GM12878 (cell line): ENCODE measurements at regions not wholly inside any gene's neighbourhood (a gene's known extent, or its start where the extent isn't known, plus 50 kb on each side); places are given as distances from the start of the nearest gene placed in this dataset.

Experiments
- ATAC-seq: fragments of 200-7000 bp; cut with Tn5 transposase; 3 replicates; pipeline ENCODE4 v1.9.1; 2020; ENCODE audit warnings: mild to moderate bottlenecking, moderate library complexity
- BruUV-seq: library from RNA; stranded (reverse); fragments of 400-500 nt; replicated peaks from 2 replicates; lab custom pipeline; 2021; lab: Mats Ljungman, UMichigan
- CTCF ChIA-PET: fragments of 300-600 bp; sonication (Branson Sonifier 250); formaldehyde crosslinking; extraction: SDS; loops from one replicate; lab custom pipeline; 2021; ENCODE audit warnings: inconsistent platforms; lab: Yijun Ruan, JAX
- POLR2A ChIA-PET: fragments of 350-600 bp; formaldehyde crosslinking; extraction: SDS; loops from one replicate; lab custom pipeline; 2021; ENCODE audit warnings: inconsistent platforms; lab: Charles Lee
- RAD21 ChIA-PET: fragments of 300-600 bp; sonication (Branson Sonifier 250); formaldehyde crosslinking; loops from one replicate; lab custom pipeline; 2023; ENCODE audit warnings: antibody characterized with exemption; ENCODE audit not compliant: unreplicated experiment; lab: Charles Lee
- SMC1A ChIA-PET: fragments of 300-600 bp; sonication (Branson Sonifier 250); formaldehyde crosslinking; loops from one replicate; lab custom pipeline; 2023; ENCODE audit not compliant: unreplicated experiment, uncharacterized antibody; lab: Charles Lee
- DNase-seq: peaks from one replicate; pipeline ENCODE4 v3.0.0-alpha.2; 2011; ENCODE audit warnings: low read depth, low spot score
- FAIRE-seq: peaks from 3 replicates; lab custom pipeline; 2011; peaks lifted over from hg19 to GRCh38; lab: Jason Lieb, UNC
- H2AFZ ChIP-seq: 2 replicates; pipeline ENCODE4 v1.6.0; 2011; ENCODE audit warnings: low read depth, low read length, control low read depth; ENCODE audit not compliant: control insufficient read depth
- H3K27ac ChIP-seq: 2 replicates; pipeline ENCODE4 v1.5.1; 2011; ENCODE audit warnings: control low read depth; ENCODE audit not compliant: control insufficient read depth, insufficient read depth
- H3K27me3 ChIP-seq, 2 experiments: replicated peaks in 1 of 2; 2 replicates each; pipeline versions ENCODE4 v1.6.0 to v1.6.1; 2011; ENCODE audit warnings: low read length in 1 of 2; ENCODE audit not compliant: control insufficient read depth in 2 of 2, insufficient read depth in 2 of 2
- H3K36me3 ChIP-seq, 2 experiments: 2 replicates each; pipeline ENCODE4 v1.5.1; 2011; ENCODE audit warnings: low read length in 1 of 2; ENCODE audit not compliant: control insufficient read depth in 2 of 2, insufficient read depth in 2 of 2
- H3K4me1 ChIP-seq: 2 replicates; pipeline ENCODE4 v1.6.1; 2011; ENCODE audit warnings: mild to moderate bottlenecking, low read length, moderate library complexity, mixed read lengths; ENCODE audit not compliant: control insufficient read depth, insufficient read depth
- H3K4me2 ChIP-seq: 2 replicates; pipeline ENCODE4 v1.6.0; 2011; ENCODE audit warnings: control low read depth; ENCODE audit not compliant: control insufficient read depth, insufficient read depth
- H3K4me3 ChIP-seq: fragments of 200-600 bp; sonication (generic); 2 replicates; pipeline ENCODE4 v1.5.1; 2016
- H3K79me2 ChIP-seq: 2 replicates; pipeline ENCODE4 v1.6.0; 2011; ENCODE audit warnings: low read length; ENCODE audit not compliant: control insufficient read depth, insufficient read depth
- H3K9ac ChIP-seq: 2 replicates; pipeline ENCODE4 v1.8.0; 2011; ENCODE audit warnings: low read length, control low read depth, mixed read lengths; ENCODE audit not compliant: control insufficient read depth, insufficient read depth
- H3K9me3 ChIP-seq: replicated peaks from 3 replicates; pipeline ENCODE4 v1.5.1; 2011; ENCODE audit warnings: mild to moderate bottlenecking, low read length; ENCODE audit not compliant: control insufficient read depth, insufficient read depth
- H4K20me1 ChIP-seq: 2 replicates; pipeline ENCODE4 v1.6.0; 2011; ENCODE audit not compliant: control insufficient read depth, insufficient read depth
- BMI1 ChIP-seq: fragments of 450-650 bp; IDR thresholded peaks from 2 replicates; pipeline ENCODE4 v1.6.1; 2016; ENCODE audit warnings: mild to moderate bottlenecking, moderate library complexity, borderline replicate concordance
- ETV6 ChIP-seq, 2 experiments: fragments of 450-650 bp in 1 of 2; IDR thresholded peaks in 1 of 2; conservative IDR thresholded peaks in 1 of 2; 2 replicates each; pipeline ENCODE4 v1.6.1; 2014; ENCODE audit warnings: antibody characterized with exemption in 1 of 2, borderline replicate concordance in 1 of 2, low read depth in 1 of 2, mild to moderate bottlenecking in 1 of 2, moderate library complexity in 1 of 2
- FOXM1 ChIP-seq: IDR thresholded peaks from 2 replicates; pipeline ENCODE4 v1.6.1; 2012; ENCODE audit warnings: low read depth, mild to moderate bottlenecking, inconsistent platforms, low read length, moderate library complexity
- IKZF1 ChIP-seq: fragments of 450-650 bp; conservative IDR thresholded peaks from 2 replicates; pipeline ENCODE4 v1.6.1; 2017; ENCODE audit warnings: antibody characterized with exemption, mild to moderate bottlenecking
- KLF5 ChIP-seq: fragments of 450-650 bp; IDR thresholded peaks from 2 replicates; pipeline ENCODE4 v1.6.1; 2014; ENCODE audit warnings: mild to moderate bottlenecking; ENCODE audit not compliant: partially characterized antibody
- LARP7 ChIP-seq: fragments of 450-650 bp; IDR thresholded peaks from 2 replicates; pipeline ENCODE4 v1.6.1; 2017; ENCODE audit warnings: mild to moderate bottlenecking
- MEF2A ChIP-seq: IDR thresholded peaks from 2 replicates; pipeline ENCODE4 v1.6.1; 2011; ENCODE audit warnings: low read depth, mild to moderate bottlenecking, low read length, moderate library complexity; ENCODE audit not compliant: insufficient read depth
- PAX5 ChIP-seq: IDR thresholded peaks from 2 replicates; pipeline ENCODE4 v1.6.1; 2011; ENCODE audit warnings: low read depth, low read length, borderline replicate concordance
- POLR2AphosphoS5 ChIP-seq: IDR thresholded peaks from 2 replicates; pipeline ENCODE4 v1.6.1; 2011; ENCODE audit warnings: mild to moderate bottlenecking, low read length, inconsistent platforms
- RELA ChIP-seq: fragments of 450-650 bp; IDR thresholded peaks from 2 replicates; pipeline ENCODE4 v1.8.0; 2014; ENCODE audit warnings: borderline replicate concordance; ENCODE audit not compliant: partially characterized antibody
- SIN3A ChIP-seq: IDR thresholded peaks from 2 replicates; pipeline ENCODE4 v1.6.1; 2012; ENCODE audit warnings: low read depth, low read length, improper control_type of control experiment
- STAT1 ChIP-seq: fragments of 450-650 bp; conservative IDR thresholded peaks from 2 replicates; pipeline ENCODE4 v1.6.1; 2014; ENCODE audit warnings: antibody characterized with exemption, mild to moderate bottlenecking
- ZZZ3 ChIP-seq: IDR thresholded peaks from 2 replicates; pipeline ENCODE4 v1.6.1; 2011; ENCODE audit warnings: low read depth; ENCODE audit not compliant: control insufficient read depth, insufficient read length
- WGBS: methylation state at CpG from one replicate; pipeline ENCODE4 v1.1.6; 2016; ENCODE audit warnings: low lambda C conversion rate; ENCODE audit not compliant: insufficient replicate concordance, insufficient coverage; ENCODE audit errors: missing lambda C conversion rate; 5-methylcytosine and 5-hydroxymethylcytosine counted together
- in situ Hi-C: fragments of 300-500 bp; cut with MboI; formaldehyde crosslinking; loops from 9 replicates; pipeline ENCODE4 v1.14.3; 2018; ENCODE audit warnings: mixed read lengths
- intact Hi-C: fragments of 100-400 bp; cut with micrococcal nuclease; formaldehyde crosslinking; loops from one replicate; pipeline ENCODE4 v1.14.2; 2022; ENCODE audit not compliant: unreplicated experiment
- TF ChIP-seq, protein P1 (sequence below): IDR thresholded peaks from 2 replicates; pipeline ENCODE4 v1.6.1; 2012; ENCODE audit warnings: low read length, inconsistent platforms
- TF ChIP-seq, protein P2 (sequence below): fragments of 450-650 bp; formaldehyde crosslinking; IDR thresholded peaks from 2 replicates; pipeline ENCODE4 v1.4.0; 2022; ENCODE audit warnings: mild to moderate bottlenecking, moderate library complexity

- ChIA-PET POLR2A (no interaction called here), SMC1A (interaction anchor here (2.0 kb wide), 1 partner anchor 13 kb away, joined by 4 read pairs; no protein-coding TSS in a partner anchor), RAD21 (no interaction called here)
- Histone ChIP-seq H3K4me2 (no peak overlapping the region), H3K27ac (no peak overlapping the region), H2AFZ (no peak overlapping the region), H3K27me3 (no peaks in the 10 kb centered on the region), H4K20me1 (no peaks in the 10 kb centered on the region), H3K4me1 (no peaks in the 10 kb centered on the region)
- DNase-seq = no peak
- intact Hi-C loops = no loop called here
- TF ChIP-seq SIN3A (no peak), FOXM1 (no peak), LARP7 (no peak), MEF2A (no peak), KLF5 (no peak)
- TF ChIP-seq, protein P1, sequence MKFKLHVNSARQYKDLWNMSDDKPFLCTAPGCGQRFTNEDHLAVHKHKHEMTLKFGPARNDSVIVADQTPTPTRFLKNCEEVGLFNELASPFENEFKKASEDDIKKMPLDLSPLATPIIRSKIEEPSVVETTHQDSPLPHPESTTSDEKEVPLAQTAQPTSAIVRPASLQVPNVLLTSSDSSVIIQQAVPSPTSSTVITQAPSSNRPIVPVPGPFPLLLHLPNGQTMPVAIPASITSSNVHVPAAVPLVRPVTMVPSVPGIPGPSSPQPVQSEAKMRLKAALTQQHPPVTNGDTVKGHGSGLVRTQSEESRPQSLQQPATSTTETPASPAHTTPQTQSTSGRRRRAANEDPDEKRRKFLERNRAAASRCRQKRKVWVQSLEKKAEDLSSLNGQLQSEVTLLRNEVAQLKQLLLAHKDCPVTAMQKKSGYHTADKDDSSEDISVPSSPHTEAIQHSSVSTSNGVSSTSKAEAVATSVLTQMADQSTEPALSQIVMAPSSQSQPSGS = no peak
- TF ChIP-seq, all 136 proteins: peak for 0
- no TSS peak for BruUV-seq
- ATAC-seq (no peak), FAIRE-seq (no peak)
- no peak overlapping the region for H3K4me3 ChIP-seq
- H3K36me3 ChIP-seq = no peaks in the 10 kb centered on the region
- H3K9ac ChIP-seq = no peak overlapping the region
- CTCF ChIA-PET = no interaction called here
- no peaks in the 10 kb centered on the region for H3K79me2 ChIP-seq
- no peaks in the 10 kb centered on the region; the same call in 2 of the 3 replicates for H3K9me3 ChIP-seq
- in situ Hi-C loops = no loop called here
- WGBS = 28% methylated on average over 3 of the region's 3 CpGs
Observed at GRCh38 chr2:103738108-103738507, 976.3 kb downstream of the TMEM182 start.

DNA sequence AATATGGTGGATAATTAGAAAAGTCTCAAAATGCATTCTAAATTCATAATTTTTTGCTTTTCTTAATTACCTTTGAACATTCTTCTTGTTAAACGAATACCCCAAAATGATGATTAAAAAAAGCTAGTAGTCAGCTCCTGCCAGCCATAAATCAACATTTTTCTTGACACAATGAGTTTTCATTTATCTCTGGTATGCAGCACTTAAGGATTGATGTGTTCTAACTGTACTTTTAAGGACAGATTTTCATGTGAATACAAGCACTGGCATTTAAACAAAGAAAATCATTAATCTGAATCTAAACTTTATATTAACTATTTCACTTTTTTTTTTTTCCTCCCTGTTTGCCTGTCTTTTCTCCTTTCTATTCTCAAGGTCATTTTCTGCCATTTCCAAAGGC is 976.8 kb downstream of the TMEM182 start:
- ChIA-PET POLR2A (no interaction called here), SMC1A (interaction anchor here (2.0 kb wide), 1 partner anchor 14 kb away, joined by 4 read pairs; no protein-coding TSS in a partner anchor), CTCF (no interaction called here), RAD21 (no interaction called here)
- 0% methylated on average over 1 of the region's 1 CpG for WGBS
- DNase-seq (no peak), ATAC-seq (no peak), FAIRE-seq (no peak)
- no peaks in the 10 kb centered on the region for H3K79me2 ChIP-seq
- no peak for TF ChIP-seq POLR2AphosphoS5
- no peak for TF ChIP-seq BMI1
- TF ChIP-seq IKZF1 = no peak
- TF ChIP-seq ETV6 (conservative IDR thresholded peaks at IDR 0.05 in 1 of 2, IDR thresholded peaks at IDR 0.05 in 1 of 2; ENCODE audit: borderline replicate concordance in 1 of 2, low read depth in 1 of 2) = no peak
- TF ChIP-seq, protein P2, sequence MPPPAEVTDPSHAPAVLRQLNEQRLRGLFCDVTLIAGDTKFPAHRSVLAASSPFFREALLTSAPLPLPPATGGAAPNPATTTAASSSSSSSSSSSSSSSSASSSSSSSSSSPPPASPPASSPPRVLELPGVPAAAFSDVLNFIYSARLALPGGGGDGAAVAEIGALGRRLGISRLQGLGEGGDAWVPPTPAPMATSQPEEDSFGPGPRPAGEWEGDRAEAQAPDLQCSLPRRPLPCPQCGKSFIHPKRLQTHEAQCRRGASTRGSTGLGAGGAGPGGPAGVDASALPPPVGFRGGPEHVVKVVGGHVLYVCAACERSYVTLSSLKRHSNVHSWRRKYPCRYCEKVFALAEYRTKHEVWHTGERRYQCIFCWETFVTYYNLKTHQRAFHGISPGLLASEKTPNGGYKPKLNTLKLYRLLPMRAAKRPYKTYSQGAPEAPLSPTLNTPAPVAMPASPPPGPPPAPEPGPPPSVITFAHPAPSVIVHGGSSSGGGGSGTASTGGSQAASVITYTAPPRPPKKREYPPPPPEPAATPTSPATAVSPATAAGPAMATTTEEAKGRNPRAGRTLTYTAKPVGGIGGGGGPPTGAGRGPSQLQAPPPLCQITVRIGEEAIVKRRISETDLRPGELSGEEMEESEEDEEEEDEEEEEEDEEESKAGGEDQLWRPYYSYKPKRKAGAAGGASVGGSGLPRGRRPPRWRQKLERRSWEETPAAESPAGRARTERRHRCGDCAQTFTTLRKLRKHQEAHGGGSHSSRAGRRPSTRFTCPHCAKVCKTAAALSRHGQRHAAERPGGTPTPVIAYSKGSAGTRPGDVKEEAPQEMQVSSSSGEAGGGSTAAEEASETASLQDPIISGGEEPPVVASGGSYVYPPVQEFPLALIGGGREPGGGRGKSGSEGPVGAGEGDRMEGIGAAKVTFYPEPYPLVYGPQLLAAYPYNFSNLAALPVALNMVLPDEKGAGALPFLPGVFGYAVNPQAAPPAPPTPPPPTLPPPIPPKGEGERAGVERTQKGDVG = no peak
- TF ChIP-seq STAT1 = no peak
- TF ChIP-seq PAX5 = no peak
- no peak for TF ChIP-seq ZZZ3
- TF ChIP-seq RELA = no peak
- H3K27ac ChIP-seq = no peak overlapping the region
- no TSS peak for BruUV-seq
- in situ Hi-C loops (no loop called here), intact Hi-C loops (no loop called here)
- no peak overlapping the region for H2AFZ ChIP-seq
- no peaks in the 10 kb centered on the region for H3K4me1 ChIP-seq
- no peak overlapping the region for H3K4me3 ChIP-seq
- H3K27me3 ChIP-seq = no peaks in the 10 kb centered on the region
- no peak overlapping the region for H3K9ac ChIP-seq
- no peaks in the 10 kb centered on the region for H3K36me3 ChIP-seq
- no peaks in the 10 kb centered on the region for H4K20me1 ChIP-seq
- no peaks in the 10 kb centered on the region; the same call in 2 of the 3 replicates for H3K9me3 ChIP-seq
- no peak overlapping the region for H3K4me2 ChIP-seq
